ENCODE measurements at regions not wholly inside any gene's neighbourhood (a gene's known extent, or its start where the extent isn't known, plus 50 kb on each side); places are given as distances from the start of the nearest gene placed in this dataset.

GRCh38 chr14:76974365-76974764, 54.1 kb downstream of the IRF2BPL start:
- FAIRE-seq: no peak
- no peak for DNase-seq (ENCODE audit: low spot score)

- FAIRE-seq: no peak
Measured at GRCh38 chr14:76971549-76971948, 57.0 kb downstream of the IRF2BPL start.

GRCh38 chr14:76968621-76969063, 59.9 kb downstream of the IRF2BPL start:
- DNase-seq (ENCODE audit: low spot score) (no peak), FAIRE-seq (no peak)

More at GRCh38 chr14:76971549-76971948, 57.0 kb downstream of the IRF2BPL start:
- no peak for DNase-seq (ENCODE audit: low spot score)

- DNase-seq (ENCODE audit: low spot score): no peak
- no peak for FAIRE-seq
Measured at GRCh38 chr14:76967788-76968187, 60.7 kb downstream of the IRF2BPL start.

- DNase-seq (ENCODE audit: low spot score): no peak
- no peak for FAIRE-seq
Measured at GRCh38 chr14:76965232-76965631, 63.3 kb downstream of the IRF2BPL start.

- FAIRE-seq: no peak
- DNase-seq (ENCODE audit: low spot score): no peak
Measured at GRCh38 chr14:76964695-76965094, 63.8 kb downstream of the IRF2BPL start.

GRCh38 chr14:76963372-76963771, 65.1 kb downstream of the IRF2BPL start:
- no peak for DNase-seq (ENCODE audit: low spot score)
- FAIRE-seq: no peak

GRCh38 chr14:76962303-76962660, 66.2 kb downstream of the IRF2BPL start:
- DNase-seq (ENCODE audit: low spot score): no peak

GRCh38 chr14:76961631-76962302, 66.7 kb downstream of the IRF2BPL start:
- FAIRE-seq (peak; percentile 83), DNase-seq (ENCODE audit: low spot score) (peak; percentile 91)

More at GRCh38 chr14:76962303-76962660, 66.2 kb downstream of the IRF2BPL start:
- no peak for FAIRE-seq

- DNase-seq (ENCODE audit: low spot score): peak; percentile 95
Measured at GRCh38 chr14:76958980-76959710, 69.4 kb downstream of the IRF2BPL start.

GRCh38 chr14:76958020-76958979, 70.2 kb downstream of the IRF2BPL start:
- FAIRE-seq: no peak

More at GRCh38 chr14:76958980-76959710, 69.4 kb downstream of the IRF2BPL start:
- FAIRE-seq: peak; percentile 85

GRCh38 chr14:76957224-76957891, 71.2 kb downstream of the IRF2BPL start:
- FAIRE-seq (no peak), DNase-seq (ENCODE audit: low spot score) (peak; percentile 35)

More at GRCh38 chr14:76958020-76958979, 70.2 kb downstream of the IRF2BPL start:
- no peak for DNase-seq (ENCODE audit: low spot score)

GRCh38 chr14:76956316-76957090, 72.0 kb downstream of the IRF2BPL start:
- FAIRE-seq: no peak
- DNase-seq (ENCODE audit: low spot score): peak; percentile 89

GRCh38 chr14:76955575-76956315, 72.8 kb downstream of the IRF2BPL start:
- DNase-seq (ENCODE audit: low spot score) (peak; percentile 62), FAIRE-seq (no peak)

- no peak for DNase-seq (ENCODE audit: low spot score)
- FAIRE-seq: no peak
Measured at GRCh38 chr14:76954394-76955190, 73.9 kb downstream of the IRF2BPL start.

- FAIRE-seq: peak; percentile 76
- peak; percentile 85 for DNase-seq (ENCODE audit: low spot score)
Measured at GRCh38 chr14:76953311-76953945, 75.1 kb downstream of the IRF2BPL start.

GRCh38 chr14:76951166-76951565, 77.3 kb downstream of the IRF2BPL start:
- FAIRE-seq (no peak), DNase-seq (ENCODE audit: low spot score) (no peak)
